Neuron (in vitro differentiated cells): ENCODE measurements at regions not wholly inside any gene's neighbourhood (a gene's known extent, or its start where the extent isn't known, plus 50 kb on each side); places are given as distances from the start of the nearest gene placed in this dataset.

Source experiments
- H2AFZ ChIP-seq: one replicate; pipeline ENCODE4 v1.6.1; 2013; ENCODE audit warnings: low read depth, mild to moderate bottlenecking, inconsistent platforms, low read length, moderate library complexity
- H3K27me3 ChIP-seq: one replicate; pipeline ENCODE4 v1.6.1; 2013; ENCODE audit warnings: low read length; ENCODE audit not compliant: insufficient read depth
- H3K36me3 ChIP-seq: one replicate; pipeline ENCODE4 v1.6.1; 2013; ENCODE audit warnings: low read length; ENCODE audit not compliant: insufficient read depth
- H3K4me1 ChIP-seq: one replicate; pipeline ENCODE4 v1.6.1; 2013; ENCODE audit warnings: low read length; ENCODE audit not compliant: insufficient read depth
- H3K4me3 ChIP-seq: 2 replicates; pipeline ENCODE4 v1.5.1; 2013; ENCODE audit warnings: mild to moderate bottlenecking, low read length, moderate library complexity
- H3K9me3 ChIP-seq: one replicate; pipeline ENCODE4 v1.6.1; 2013; ENCODE audit warnings: low read length

DNA sequence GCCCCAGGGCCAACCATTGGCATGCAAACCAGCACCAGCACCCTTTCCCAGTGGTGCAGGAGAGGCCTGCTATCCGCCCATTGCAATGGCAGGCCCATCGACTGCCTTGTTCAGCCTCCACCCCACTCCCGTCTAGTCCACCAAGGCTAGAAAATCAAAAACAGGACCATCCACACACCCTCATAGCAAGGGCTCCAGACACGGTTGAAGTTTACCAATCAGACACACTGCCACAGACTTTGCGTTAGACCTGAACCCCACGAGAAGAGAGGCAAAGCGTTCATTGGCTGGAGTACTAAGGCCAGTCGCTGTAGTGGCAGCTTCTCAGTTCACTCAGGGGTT, 95.3 kb upstream of the TEX51 start:
- no peak overlapping the region for H2AFZ ChIP-seq
- H3K36me3 ChIP-seq: no peaks in the 10 kb centered on the region
- no peaks in the 10 kb centered on the region for H3K27me3 ChIP-seq

GRCh38 chr2:126804347-126804746, 94.3 kb upstream of the TEX51 start:
- Histone ChIP-seq H3K9me3 (no peaks in the 10 kb centered on the region), H3K4me3 (no peak overlapping the region), H3K27me3 (peaks cover 2% of the 10 kb centered on the region), H2AFZ (no peak overlapping the region), H3K4me1 (no peaks in the 10 kb centered on the region), H3K36me3 (no peaks in the 10 kb centered on the region)

More for the DNA sequence above, 95.3 kb upstream of the TEX51 start:
- Histone ChIP-seq H3K4me3 (no peak overlapping the region), H3K4me1 (no peaks in the 10 kb centered on the region), H3K9me3 (no peaks in the 10 kb centered on the region)

GRCh38 chr2:126808929-126809328, 89.8 kb upstream of the TEX51 start:
- Histone ChIP-seq H3K9me3 (no peaks in the 10 kb centered on the region), H3K4me3 (no peak overlapping the region), H3K36me3 (no peaks in the 10 kb centered on the region), H3K4me1 (no peaks in the 10 kb centered on the region), H3K27me3 (peaks cover 5% of the 10 kb centered on the region), H2AFZ (no peak overlapping the region)

- H3K4me1 ChIP-seq: no peaks in the 10 kb centered on the region
- no peaks in the 10 kb centered on the region for H3K36me3 ChIP-seq
- H3K9me3 ChIP-seq: no peaks in the 10 kb centered on the region
- no peak overlapping the region for H2AFZ ChIP-seq
- peaks cover 5% of the 10 kb centered on the region for H3K27me3 ChIP-seq
- H3K4me3 ChIP-seq: no peak overlapping the region
Observed at GRCh38 chr2:126809340-126809739, 89.3 kb upstream of the TEX51 start.

DNA sequence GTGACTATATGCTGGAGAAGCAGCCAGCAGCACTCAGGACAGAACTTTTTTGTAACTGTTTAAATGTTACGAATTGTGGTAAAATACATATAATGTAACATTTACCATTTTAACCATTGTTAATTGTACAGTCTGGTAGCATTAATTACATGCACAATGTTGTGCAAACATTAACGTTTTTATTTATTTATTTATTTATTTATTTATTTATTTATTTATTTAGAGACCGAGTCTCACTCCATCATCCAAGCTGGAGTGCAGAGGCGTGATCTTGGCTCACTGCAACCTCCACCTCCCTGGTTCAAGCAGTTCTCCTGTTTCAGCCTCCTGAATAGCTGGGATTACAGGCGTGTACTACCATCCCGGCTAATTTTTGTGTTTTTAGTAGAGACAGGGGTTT, 88.7 kb upstream of the TEX51 start:
- Histone ChIP-seq H3K4me1 (no peaks in the 10 kb centered on the region), H3K9me3 (no peaks in the 10 kb centered on the region), H3K36me3 (no peaks in the 10 kb centered on the region), H3K4me3 (no peak overlapping the region), H2AFZ (no peak overlapping the region), H3K27me3 (peaks cover 5% of the 10 kb centered on the region)

- no peak overlapping the region for H2AFZ ChIP-seq
- no peaks in the 10 kb centered on the region for H3K36me3 ChIP-seq
- H3K27me3 ChIP-seq: peaks cover 5% of the 10 kb centered on the region
- no peaks in the 10 kb centered on the region for H3K4me1 ChIP-seq
- no peak overlapping the region for H3K4me3 ChIP-seq
- no peaks in the 10 kb centered on the region for H3K9me3 ChIP-seq
Observed at GRCh38 chr2:126811101-126811500, 87.6 kb upstream of the TEX51 start.

- H3K4me3 ChIP-seq: no peak overlapping the region
- H3K36me3 ChIP-seq: no peaks in the 10 kb centered on the region
- no peaks in the 10 kb centered on the region for H3K27me3 ChIP-seq
- no peaks in the 10 kb centered on the region for H3K4me1 ChIP-seq
- no peaks in the 10 kb centered on the region for H3K9me3 ChIP-seq
- H2AFZ ChIP-seq: no peak overlapping the region
Observed at GRCh38 chr2:126817172-126817571, 81.5 kb upstream of the TEX51 start.

DNA sequence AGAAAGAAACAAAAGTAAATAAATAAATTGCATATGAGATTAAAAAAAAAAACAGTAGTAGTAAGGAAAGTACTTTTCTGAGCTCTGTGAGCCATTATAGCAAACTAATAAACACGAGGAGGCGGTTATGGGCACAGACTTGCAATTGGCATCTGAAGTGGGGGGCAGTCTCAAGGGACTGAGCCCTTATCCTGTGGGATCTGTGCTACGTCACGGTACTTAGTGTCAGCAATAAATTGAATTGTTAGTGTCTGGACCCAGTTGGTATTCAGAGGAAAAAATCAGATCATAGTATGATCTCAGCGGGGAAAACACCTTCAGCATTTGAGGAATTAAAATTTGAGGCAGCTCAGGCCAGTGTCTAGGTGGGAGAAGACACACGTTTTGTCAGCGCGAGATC, 76.6 kb upstream of the TEX51 start:
- Histone ChIP-seq H3K36me3 (no peaks in the 10 kb centered on the region), H3K9me3 (no peaks in the 10 kb centered on the region), H3K27me3 (no peaks in the 10 kb centered on the region), H3K4me3 (no peak overlapping the region), H3K4me1 (no peaks in the 10 kb centered on the region), H2AFZ (no peak overlapping the region)

DNA sequence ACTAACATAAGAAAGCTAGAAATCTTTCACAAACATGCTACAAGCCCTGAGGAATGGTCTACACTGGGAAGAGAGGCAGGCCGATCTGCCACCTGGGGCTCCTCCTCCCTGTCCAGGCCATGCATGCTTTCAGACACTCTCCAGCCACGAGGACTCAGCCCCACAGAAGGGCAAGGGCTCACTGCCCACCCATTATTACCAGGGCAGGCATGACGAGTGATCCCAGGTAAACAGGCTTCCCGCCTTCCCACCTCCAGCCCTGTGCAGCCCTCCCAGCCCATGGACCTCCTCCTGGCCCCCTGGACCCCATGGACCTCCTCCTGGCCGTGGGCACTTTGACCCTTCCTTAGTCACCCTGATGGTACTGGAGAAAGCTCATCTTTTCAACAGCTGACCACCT, 75.8 kb upstream of the TEX51 start:
- H3K27me3 ChIP-seq: peaks cover 4% of the 10 kb centered on the region
- no peak overlapping the region for H3K4me3 ChIP-seq
- H2AFZ ChIP-seq: no peak overlapping the region
- no peaks in the 10 kb centered on the region for H3K9me3 ChIP-seq
- H3K36me3 ChIP-seq: no peaks in the 10 kb centered on the region
- H3K4me1 ChIP-seq: no peaks in the 10 kb centered on the region

DNA sequence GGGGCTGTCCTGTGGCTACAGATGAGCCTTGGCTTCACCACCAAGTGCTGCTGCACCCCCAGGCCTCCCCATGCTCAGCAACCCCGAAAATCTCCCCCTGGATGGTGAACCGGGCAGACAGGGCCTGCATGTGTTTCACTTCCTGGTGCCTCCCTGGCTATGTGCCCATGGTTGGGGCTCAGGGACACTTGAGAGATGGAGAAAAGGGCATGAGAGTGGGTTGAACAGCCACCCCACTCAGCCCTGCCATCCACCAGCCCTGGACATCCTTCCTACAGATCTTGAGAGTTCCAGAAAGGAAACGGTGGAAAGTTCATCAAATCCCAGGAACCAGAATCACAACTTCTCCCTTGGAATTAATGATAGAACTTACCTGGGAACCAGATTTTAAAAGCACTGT, 74.7 kb upstream of the TEX51 start:
- Histone ChIP-seq H3K4me1 (no peaks in the 10 kb centered on the region), H2AFZ (no peak overlapping the region), H3K27me3 (peaks cover 4% of the 10 kb centered on the region), H3K4me3 (no peak overlapping the region), H3K36me3 (no peaks in the 10 kb centered on the region), H3K9me3 (no peaks in the 10 kb centered on the region)

GRCh38 chr2:126824663-126825062, 74.0 kb upstream of the TEX51 start:
- no peak overlapping the region for H2AFZ ChIP-seq
- no peaks in the 10 kb centered on the region for H3K9me3 ChIP-seq
- no peaks in the 10 kb centered on the region for H3K36me3 ChIP-seq
- no peaks in the 10 kb centered on the region for H3K4me1 ChIP-seq
- no peak overlapping the region for H3K4me3 ChIP-seq
- H3K27me3 ChIP-seq: peaks cover 4% of the 10 kb centered on the region

DNA sequence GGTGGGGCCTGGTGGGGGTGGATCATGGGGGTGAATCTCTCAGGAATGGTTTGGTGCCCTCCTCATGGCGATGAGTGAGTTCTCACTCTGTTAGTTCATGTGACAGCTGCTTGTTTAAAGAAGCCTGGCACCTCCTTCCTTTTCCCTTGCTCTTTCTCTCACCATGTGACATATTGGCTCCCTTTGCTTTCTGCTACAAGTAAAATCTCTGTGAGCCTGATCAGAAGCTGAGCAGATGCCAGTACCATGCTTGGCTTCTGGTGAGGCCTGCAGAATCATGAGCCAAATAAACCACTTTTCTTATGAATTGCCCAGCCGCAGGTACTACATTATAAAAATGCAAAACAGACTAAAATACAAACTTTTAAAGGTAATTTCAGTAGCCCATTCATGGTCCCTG, 73.4 kb upstream of the TEX51 start:
- no peaks in the 10 kb centered on the region for H3K4me1 ChIP-seq
- H3K4me3 ChIP-seq: no peak overlapping the region
- H3K9me3 ChIP-seq: no peaks in the 10 kb centered on the region
- no peaks in the 10 kb centered on the region for H3K36me3 ChIP-seq
- H2AFZ ChIP-seq: no peak overlapping the region
- peaks cover 4% of the 10 kb centered on the region for H3K27me3 ChIP-seq

- no peaks in the 10 kb centered on the region for H3K36me3 ChIP-seq
- peaks cover 4% of the 10 kb centered on the region for H3K27me3 ChIP-seq
- H3K9me3 ChIP-seq: no peaks in the 10 kb centered on the region
- no peaks in the 10 kb centered on the region for H3K4me1 ChIP-seq
- no peak overlapping the region for H2AFZ ChIP-seq
- no peak overlapping the region for H3K4me3 ChIP-seq
Observed at GRCh38 chr2:126826491-126826890, 72.2 kb upstream of the TEX51 start.

GRCh38 chr2:126827371-126827770, 71.3 kb upstream of the TEX51 start:
- no peaks in the 10 kb centered on the region for H3K9me3 ChIP-seq
- H3K36me3 ChIP-seq: no peaks in the 10 kb centered on the region
- no peaks in the 10 kb centered on the region for H3K4me1 ChIP-seq
- peaks cover 4% of the 10 kb centered on the region for H3K27me3 ChIP-seq
- H3K4me3 ChIP-seq: no peak overlapping the region
- H2AFZ ChIP-seq: no peak overlapping the region
